ENCODE measurements at regions not wholly inside any gene's neighbourhood (a gene's known extent, or its start where the extent isn't known, plus 50 kb on each side); places are given as distances from the start of the nearest gene placed in this dataset.

GRCh38 chr4:117478702-117479101, 393.3 kb upstream of the TRAM1L1 start:
- no peaks in the 10 kb centered on the region for H3K9me3 ChIP-seq (replicated peaks)
- no peaks in the 10 kb centered on the region for H3K4me1 ChIP-seq
- intact Hi-C loops (cut with micrococcal nuclease) = no loop called here
- no peaks in the 10 kb centered on the region for H3K36me3 ChIP-seq
- no peak overlapping the region for H3K27ac ChIP-seq (replicated peaks)
- H3K4me3 ChIP-seq = no peak overlapping the region
- no peaks in the 10 kb centered on the region for H3K27me3 ChIP-seq (ENCODE audit: low read depth)
- DNase-seq = no peak
- TF ChIP-seq, protein P1, sequence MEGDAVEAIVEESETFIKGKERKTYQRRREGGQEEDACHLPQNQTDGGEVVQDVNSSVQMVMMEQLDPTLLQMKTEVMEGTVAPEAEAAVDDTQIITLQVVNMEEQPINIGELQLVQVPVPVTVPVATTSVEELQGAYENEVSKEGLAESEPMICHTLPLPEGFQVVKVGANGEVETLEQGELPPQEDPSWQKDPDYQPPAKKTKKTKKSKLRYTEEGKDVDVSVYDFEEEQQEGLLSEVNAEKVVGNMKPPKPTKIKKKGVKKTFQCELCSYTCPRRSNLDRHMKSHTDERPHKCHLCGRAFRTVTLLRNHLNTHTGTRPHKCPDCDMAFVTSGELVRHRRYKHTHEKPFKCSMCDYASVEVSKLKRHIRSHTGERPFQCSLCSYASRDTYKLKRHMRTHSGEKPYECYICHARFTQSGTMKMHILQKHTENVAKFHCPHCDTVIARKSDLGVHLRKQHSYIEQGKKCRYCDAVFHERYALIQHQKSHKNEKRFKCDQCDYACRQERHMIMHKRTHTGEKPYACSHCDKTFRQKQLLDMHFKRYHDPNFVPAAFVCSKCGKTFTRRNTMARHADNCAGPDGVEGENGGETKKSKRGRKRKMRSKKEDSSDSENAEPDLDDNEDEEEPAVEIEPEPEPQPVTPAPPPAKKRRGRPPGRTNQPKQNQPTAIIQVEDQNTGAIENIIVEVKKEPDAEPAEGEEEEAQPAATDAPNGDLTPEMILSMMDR (IDR thresholded peaks at IDR 0.05; ENCODE audit: borderline replicate concordance) = no peak

GRCh38 chr4:117479673-117480072, 394.3 kb upstream of the TRAM1L1 start:
- TF ChIP-seq, protein P1 (IDR thresholded peaks at IDR 0.05; ENCODE audit: borderline replicate concordance) = no peak
- intact Hi-C loops (cut with micrococcal nuclease) = no loop called here
- H3K27ac ChIP-seq (replicated peaks) = no peak overlapping the region

DNA sequence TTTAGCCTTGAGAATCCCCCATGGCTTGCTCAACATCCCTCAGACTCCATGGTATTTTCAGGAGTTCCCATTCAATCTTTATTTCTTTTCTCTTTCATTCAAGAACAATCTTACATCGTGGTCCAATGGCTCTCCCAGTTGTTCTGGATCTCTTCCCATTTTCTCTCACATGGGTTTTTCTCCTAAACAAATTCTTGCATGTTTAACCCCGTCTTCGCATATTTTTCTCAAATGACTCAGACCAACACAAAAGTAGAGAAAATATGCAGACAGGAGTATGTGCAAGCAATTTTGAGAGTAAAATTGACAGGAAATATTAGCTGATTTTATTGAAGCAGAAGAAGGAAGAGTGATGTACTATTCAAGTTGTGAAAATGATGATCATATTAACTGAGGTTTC, 396.4 kb upstream of the TRAM1L1 start:
- no peaks in the 10 kb centered on the region for H3K9me3 ChIP-seq (replicated peaks)
- TF ChIP-seq, protein P1 (IDR thresholded peaks at IDR 0.05; ENCODE audit: borderline replicate concordance) = no peak
- no peak overlapping the region for H3K27ac ChIP-seq (replicated peaks)
- no peaks in the 10 kb centered on the region for H3K36me3 ChIP-seq
- intact Hi-C loops (cut with micrococcal nuclease) = no loop called here
- no peak for DNase-seq
- H3K4me1 ChIP-seq = no peaks in the 10 kb centered on the region
- no peak overlapping the region for H3K4me3 ChIP-seq
- H3K27me3 ChIP-seq (ENCODE audit: low read depth) = no peaks in the 10 kb centered on the region

More at GRCh38 chr4:117479673-117480072, 394.3 kb upstream of the TRAM1L1 start:
- Histone ChIP-seq H3K27me3 (ENCODE audit: low read depth) (no peaks in the 10 kb centered on the region), H3K36me3 (no peaks in the 10 kb centered on the region), H3K9me3 (replicated peaks) (no peaks in the 10 kb centered on the region), H3K4me1 (no peaks in the 10 kb centered on the region), H3K4me3 (no peak overlapping the region)
- no peak for DNase-seq

GRCh38 chr4:117488692-117489091, 403.3 kb upstream of the TRAM1L1 start:
- Histone ChIP-seq H3K27me3 (ENCODE audit: low read depth) (no peaks in the 10 kb centered on the region), H3K9me3 (replicated peaks) (no peaks in the 10 kb centered on the region), H3K27ac (replicated peaks) (no peak overlapping the region), H3K36me3 (no peaks in the 10 kb centered on the region), H3K4me1 (no peaks in the 10 kb centered on the region), H3K4me3 (no peak overlapping the region)
- intact Hi-C loops (cut with micrococcal nuclease) = no loop called here
- TF ChIP-seq, protein P1 (IDR thresholded peaks at IDR 0.05; ENCODE audit: borderline replicate concordance) = no peak
- no peak for DNase-seq

- H3K9me3 ChIP-seq (replicated peaks) = no peaks in the 10 kb centered on the region
- H3K27ac ChIP-seq (replicated peaks) = no peak overlapping the region
- H3K4me1 ChIP-seq = no peaks in the 10 kb centered on the region
- no peaks in the 10 kb centered on the region for H3K27me3 ChIP-seq (ENCODE audit: low read depth)
- TF ChIP-seq, protein P1 (IDR thresholded peaks at IDR 0.05; ENCODE audit: borderline replicate concordance) = no peak
- DNase-seq = no peak
- no peak overlapping the region for H3K4me3 ChIP-seq
- no peaks in the 10 kb centered on the region for H3K36me3 ChIP-seq
- intact Hi-C loops (cut with micrococcal nuclease) = no loop called here
Observed at GRCh38 chr4:117489107-117489506, 403.7 kb upstream of the TRAM1L1 start.

- DNase-seq = no peak
- TF ChIP-seq, protein P1 (IDR thresholded peaks at IDR 0.05; ENCODE audit: borderline replicate concordance) = no peak
- no peak overlapping the region for H3K4me3 ChIP-seq
- H3K27ac ChIP-seq (replicated peaks) = no peak overlapping the region
- H3K9me3 ChIP-seq (replicated peaks) = no peaks in the 10 kb centered on the region
- H3K36me3 ChIP-seq = no peaks in the 10 kb centered on the region
- intact Hi-C loops (cut with micrococcal nuclease) = no loop called here
- no peaks in the 10 kb centered on the region for H3K4me1 ChIP-seq
- H3K27me3 ChIP-seq (ENCODE audit: low read depth) = no peaks in the 10 kb centered on the region
Observed at GRCh38 chr4:117491516-117491915, 406.1 kb upstream of the TRAM1L1 start.
